ENCODE measurements at regions not wholly inside any gene's neighbourhood (a gene's known extent, or its start where the extent isn't known, plus 50 kb on each side); places are given as distances from the start of the nearest gene placed in this dataset.
A peak's percentile ranks its signal among the peaks of the same experiment; 100 is the strongest.

GRCh38 chr22:48646216-48646925 is 1181.3 kb downstream of the BRD1 start:
- DNase-seq = no peak

DNA sequence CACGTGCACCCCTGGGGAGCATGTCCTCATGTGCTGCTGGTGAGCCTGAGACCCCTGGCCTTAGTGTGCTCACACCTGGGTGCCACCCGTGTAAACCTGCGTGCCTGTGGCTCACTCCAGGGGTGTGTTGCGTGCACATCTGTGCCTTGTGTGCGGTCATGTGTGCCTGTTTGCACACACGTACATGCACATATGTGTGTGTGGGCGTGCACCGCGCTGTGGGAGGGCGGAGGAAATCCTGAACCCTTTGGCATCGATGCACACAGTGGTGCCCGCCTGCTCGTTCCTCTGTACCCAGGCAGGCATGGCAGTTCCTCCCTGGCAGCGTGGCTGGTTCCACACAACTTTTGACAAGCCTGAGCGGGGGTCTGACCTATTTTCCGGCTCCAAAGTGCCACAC is 1181.9 kb downstream of the BRD1 start:
- no peak for DNase-seq

GRCh38 chr22:48644997-48645396 is 1182.7 kb downstream of the BRD1 start:
- DNase-seq = no peak

DNA sequence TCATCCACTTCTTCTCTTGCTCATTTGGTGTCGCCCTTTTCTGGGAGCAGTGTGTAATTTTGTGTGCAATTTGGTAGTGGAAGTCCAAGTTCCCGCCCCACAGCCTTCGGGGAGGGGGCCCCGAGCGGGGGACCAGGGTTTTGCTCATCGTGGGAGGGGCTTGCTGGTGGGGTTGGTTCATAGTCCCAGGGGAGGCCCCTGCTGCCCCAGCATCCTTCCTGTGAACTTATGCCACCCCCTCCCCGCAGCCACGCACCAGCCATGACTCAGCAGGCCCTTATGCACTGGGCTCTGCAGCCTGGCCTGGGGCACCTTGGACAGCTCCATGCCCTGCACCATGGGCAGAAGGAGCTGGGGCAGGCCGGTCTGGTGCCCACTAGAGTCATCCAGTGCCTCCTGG is 1183.6 kb downstream of the BRD1 start:
- peak in 4 of 51 donors; percentile 25 to 39 (median 32) for DNase-seq

DNA sequence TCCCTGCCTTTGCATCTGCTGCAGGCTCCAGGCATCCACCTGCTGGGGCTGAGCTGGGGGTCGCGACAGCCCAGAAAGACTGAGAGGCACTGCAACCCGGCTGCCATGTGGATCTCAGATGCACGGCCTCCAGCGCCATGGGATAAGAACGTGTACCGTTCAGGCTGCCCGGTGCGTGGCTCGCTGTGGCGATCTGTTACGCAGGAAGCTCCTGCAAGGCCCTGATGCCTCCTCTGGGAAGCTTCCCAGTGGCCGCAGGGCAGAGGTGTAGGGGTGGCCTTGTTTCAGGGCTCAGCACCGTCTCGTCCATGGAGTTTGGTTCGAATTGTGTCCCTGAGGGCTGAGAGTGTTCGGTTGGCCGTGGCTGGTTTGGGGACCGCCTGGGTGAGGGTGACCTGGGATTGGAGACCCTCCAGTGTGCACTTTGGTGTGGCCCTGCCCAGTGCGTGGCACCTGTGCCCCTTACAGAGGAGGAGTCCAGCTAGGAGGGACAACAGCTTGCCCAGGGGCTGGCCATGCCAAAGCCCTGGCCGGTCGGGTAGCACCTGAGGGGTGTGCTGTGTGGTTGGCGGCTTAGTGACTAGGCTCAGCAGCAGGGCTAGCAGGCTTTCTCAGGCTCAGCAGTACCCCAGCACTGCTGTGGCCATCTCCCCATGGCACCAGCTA is 1184.5 kb downstream of the BRD1 start:
- DNase-seq = no peak

DNA sequence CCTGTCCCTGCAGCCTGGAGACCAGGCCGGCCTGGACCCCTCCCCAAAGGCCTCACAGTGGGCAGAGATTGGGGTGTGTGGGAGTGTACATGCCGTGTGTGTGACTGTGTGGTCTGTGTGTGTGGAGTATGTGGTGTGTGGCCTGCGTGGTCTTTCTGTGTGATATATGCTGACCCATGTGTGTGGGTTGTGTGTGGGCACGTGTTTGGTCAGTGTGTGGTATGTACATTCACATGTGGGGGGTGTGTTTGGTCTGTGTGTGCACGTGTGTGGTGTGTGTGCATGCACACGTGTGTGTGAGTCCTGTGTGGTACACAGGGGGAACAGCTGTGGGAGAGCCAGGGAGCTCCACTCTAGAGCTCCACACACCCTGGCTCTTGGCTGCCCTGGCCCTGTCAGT is 1185.1 kb downstream of the BRD1 start:
- DNase-seq = no peak

DNA sequence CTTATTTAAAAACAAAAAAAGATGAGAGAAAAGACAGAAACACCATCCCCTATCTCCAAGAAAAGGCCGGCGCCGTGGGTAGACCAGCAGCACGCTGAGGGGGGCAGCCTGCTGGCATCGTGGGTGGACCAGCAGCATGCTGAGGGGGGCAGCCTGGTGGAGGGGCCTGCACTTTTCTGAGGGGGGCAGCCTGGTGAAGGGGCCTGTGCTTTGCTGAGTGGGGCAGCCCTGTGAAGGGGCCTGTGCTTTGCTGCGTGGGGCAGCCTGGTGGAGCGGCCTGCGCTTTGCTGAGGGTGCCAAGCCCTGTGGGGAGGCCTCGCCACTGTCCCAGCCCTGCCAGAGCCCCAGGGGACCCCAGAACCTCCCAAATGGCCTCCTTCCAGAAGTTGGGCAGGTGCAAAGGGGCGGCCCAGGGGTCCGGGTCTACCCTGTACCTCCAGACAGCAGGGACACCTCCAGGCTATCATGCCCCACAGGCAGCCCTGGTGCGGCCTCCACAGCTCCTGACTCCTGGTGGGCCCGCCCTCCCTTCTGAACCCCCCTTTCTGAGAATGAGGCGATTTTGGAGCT is 1185.7 kb downstream of the BRD1 start:
- DNase-seq = no peak

- peak in 3 of 51 donors; percentile 36 to 59 (median 38) for DNase-seq
Measured at GRCh38 chr22:48640890-48641841, 1186.5 kb downstream of the BRD1 start.

- peak in 2 of 51 donors; percentile 20 to 23 for DNase-seq
Measured at GRCh38 chr22:48639896-48640748, 1187.6 kb downstream of the BRD1 start.

DNA sequence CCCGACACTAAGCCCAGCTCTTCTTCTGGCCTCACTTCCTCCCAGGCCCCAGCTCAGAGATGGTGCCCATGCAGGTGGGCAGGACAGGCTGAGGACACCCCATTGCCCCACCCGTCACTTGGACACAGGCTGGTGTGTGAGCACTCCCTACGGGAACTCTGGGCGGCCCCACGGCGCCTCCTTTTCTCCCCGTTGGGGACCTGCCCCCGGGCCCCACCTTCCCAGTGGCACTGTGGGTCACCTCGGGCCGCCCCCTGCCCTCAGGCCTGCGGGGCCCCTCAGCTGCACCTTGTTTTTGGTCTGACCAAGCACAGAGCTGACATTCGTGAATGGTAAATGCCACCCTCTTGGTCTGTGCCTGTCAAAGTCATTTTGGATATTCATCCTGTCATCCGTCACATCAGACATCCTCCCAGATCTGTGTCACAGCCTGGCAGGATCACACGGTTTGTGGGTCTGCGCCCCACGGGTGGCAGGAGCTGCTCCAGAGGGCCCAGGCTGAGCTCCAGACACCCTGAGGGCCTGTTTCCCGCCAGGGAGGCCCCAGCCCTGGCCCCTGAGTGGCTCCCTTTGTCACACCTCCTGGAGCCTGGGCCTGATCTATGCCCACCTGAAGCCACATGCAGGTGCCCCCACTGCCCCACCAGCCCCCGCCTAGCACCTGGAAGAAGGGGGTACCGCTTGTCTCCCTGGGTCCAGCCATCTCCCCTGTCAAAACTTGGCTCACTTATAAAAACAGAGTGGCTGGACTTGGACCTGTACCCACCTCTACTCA is 1188.5 kb downstream of the BRD1 start:
- no peak for DNase-seq

DNA sequence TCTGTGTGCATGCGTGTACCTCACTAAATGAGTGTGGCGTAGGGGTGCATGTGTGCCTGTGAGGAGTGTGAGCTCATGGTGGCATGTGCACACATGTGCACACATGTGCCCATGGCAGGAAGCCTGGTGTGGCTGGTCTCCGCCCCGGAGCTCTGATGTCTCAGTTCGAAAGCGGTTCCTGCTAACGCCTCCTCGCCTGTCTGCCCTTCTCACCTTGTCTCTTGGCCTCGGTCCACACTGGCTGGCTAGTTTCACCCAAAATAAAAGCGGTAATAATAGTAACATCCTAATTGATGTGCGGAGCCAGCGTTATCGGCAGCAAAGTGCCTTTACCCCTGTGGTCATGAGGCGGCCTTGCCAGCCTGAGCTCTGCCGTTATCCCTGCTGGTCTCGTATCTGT is 1190.4 kb downstream of the BRD1 start:
- DNase-seq = no peak

- no peak for DNase-seq
Measured at GRCh38 chr22:48636746-48637145, 1190.9 kb downstream of the BRD1 start.

- DNase-seq = peak in 1 of 51 donors; percentile 16
Measured at GRCh38 chr22:48635816-48636215, 1191.9 kb downstream of the BRD1 start.

- DNase-seq = peak in 4 of 51 donors; percentile 25 to 41 (median 32)
Measured at GRCh38 chr22:48635031-48635430, 1192.6 kb downstream of the BRD1 start.

DNA sequence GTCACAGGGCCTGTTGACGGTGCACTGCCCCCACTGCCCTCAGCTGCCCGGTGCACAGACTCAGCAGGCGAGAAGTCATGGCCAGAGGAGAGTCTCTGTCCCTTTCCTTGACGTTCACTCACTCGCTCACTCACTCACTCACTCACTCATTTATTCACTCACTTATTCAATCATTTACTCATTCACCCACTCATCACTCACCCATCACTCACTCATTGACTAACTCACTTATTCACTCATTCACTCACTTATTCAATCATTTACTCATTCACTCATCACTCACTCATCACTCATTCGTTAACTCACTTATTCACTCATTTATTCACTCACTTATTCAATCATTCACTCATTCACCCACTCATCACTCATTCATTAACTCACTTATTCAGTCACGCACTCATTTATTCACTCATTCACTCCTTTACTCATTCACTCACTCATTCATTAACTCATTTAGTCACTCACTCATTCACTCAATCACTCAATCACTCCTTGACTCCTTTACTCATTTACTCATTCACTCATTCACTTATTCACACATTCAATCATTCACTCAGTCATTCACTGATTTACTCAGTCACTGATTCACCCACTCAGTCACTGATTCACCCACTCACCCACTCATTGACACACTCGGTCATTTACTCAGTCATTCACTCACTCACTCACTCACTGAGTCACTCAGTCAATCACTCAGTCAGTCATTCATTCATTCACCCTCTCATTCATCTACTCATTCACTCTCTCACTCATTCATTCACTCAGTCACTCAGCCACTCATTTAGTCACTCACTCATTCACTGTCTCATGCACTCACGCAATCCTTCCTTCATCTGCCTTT is 1193.5 kb downstream of the BRD1 start:
- no peak for DNase-seq

DNA sequence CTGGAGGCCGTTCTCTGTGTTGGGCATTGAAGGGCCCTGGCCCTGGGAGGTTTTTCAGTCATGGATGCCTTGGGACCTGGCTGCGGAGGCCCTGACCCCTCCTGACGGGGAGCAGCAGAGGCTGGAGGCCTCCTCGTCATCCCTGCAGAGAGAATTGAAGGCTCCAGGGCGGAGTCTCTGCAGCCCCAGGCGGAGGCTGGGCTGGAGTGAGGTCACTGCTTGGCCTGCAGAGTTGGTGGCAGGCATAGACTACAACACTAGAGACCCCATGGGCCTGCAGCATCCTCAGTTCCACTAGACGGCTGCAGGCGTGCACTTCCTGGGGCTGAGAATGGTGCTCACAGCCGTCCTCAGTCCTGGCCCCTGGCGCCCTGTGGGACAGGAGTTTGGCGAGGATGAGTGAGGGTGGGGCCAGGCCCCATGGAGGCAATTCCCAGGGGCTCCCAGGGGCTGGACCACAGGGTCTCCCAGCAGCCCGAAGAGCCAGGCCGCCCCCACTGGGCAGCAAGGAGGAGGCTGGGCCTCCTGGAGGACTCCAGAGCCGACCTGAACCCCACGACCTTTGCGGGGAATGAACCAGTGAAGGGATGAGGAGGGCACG is 1194.9 kb downstream of the BRD1 start:
- peak in 11 of 51 donors; percentile 17 to 51 (median 27) for DNase-seq

GRCh38 chr22:48631288-48631863 is 1196.3 kb downstream of the BRD1 start:
- peak in 16 of 51 donors; percentile 16 to 70 (median 34) for DNase-seq

DNA sequence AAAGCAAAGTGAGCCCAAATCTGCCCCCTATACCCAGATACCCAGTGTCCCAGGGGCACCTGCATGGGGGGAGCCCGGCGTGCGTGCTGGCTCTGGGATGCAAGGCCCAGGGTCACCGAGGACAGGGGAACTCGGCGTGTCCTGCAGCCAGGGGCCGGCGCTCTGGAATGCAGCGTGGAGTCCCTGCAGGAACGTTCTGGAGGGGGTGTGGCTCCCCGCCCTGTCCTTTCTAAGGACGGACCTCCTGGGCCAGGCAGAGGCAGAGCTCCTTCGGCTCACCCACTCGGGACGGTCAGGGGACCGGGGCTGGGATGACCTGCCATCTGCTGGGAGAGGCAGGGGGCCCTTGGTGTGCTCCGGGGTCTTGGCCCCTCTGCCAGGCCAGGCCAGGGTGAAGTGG is 1196.8 kb downstream of the BRD1 start:
- DNase-seq = no peak

Data from hypothalamus (tissue), 51 donors.